GM23338 (cell line): ENCODE measurements at regions not wholly inside any gene's neighbourhood (a gene's known extent, or its start where the extent isn't known, plus 50 kb on each side); places are given as distances from the start of the nearest gene placed in this dataset.

Experiments
- ATAC-seq: fragments of 200-7000 bp; cut with Tn5 transposase; 3 replicates; pipeline ENCODE4 v1.9.1; 2020
- DNase-seq: peaks from one replicate; pipeline ENCODE4 v3.0.0-alpha.2; 2015; ENCODE audit warnings: low spot score
- H2AFZ ChIP-seq: fragments of 200-600 bp; sonication (generic); 2 replicates; pipeline ENCODE4 v1.8.0; 2016; ENCODE audit warnings: antibody characterized with exemption, mild to moderate bottlenecking, moderate library complexity
- H3F3A ChIP-seq: fragments of 200-600 bp; sonication (generic); replicated peaks from 2 replicates; pipeline ENCODE4 v1.8.0; 2017; ENCODE audit warnings: antibody characterized with exemption, mixed run types, low read depth
- H3K27ac ChIP-seq: fragments of 200-600 bp; sonication (generic); 2 replicates; pipeline ENCODE4 v1.6.1; 2016; ENCODE audit warnings: low read depth
- H3K27me3 ChIP-seq: fragments of 200-600 bp; sonication (generic); 2 replicates; pipeline ENCODE4 v1.8.0; 2016; ENCODE audit warnings: mild to moderate bottlenecking, mixed run types, moderate library complexity; ENCODE audit not compliant: insufficient read depth
- H3K36me3 ChIP-seq: fragments of 200-600 bp; sonication (generic); 2 replicates; pipeline ENCODE4 v1.8.0; 2016; ENCODE audit warnings: mild to moderate bottlenecking; ENCODE audit not compliant: insufficient read depth
- H3K4me1 ChIP-seq: fragments of 200-600 bp; sonication (generic); 2 replicates; pipeline ENCODE4 v1.8.0; 2016; ENCODE audit warnings: mild to moderate bottlenecking, moderate library complexity; ENCODE audit not compliant: insufficient read depth
- H3K4me2 ChIP-seq: fragments of 200-600 bp; sonication (generic); 2 replicates; pipeline ENCODE4 v1.7.1; 2017; ENCODE audit warnings: mixed run types
- H3K4me3 ChIP-seq: fragments of 200-600 bp; sonication (generic); 2 replicates; pipeline ENCODE4 v1.6.1; 2016; ENCODE audit warnings: mixed run types
- H3K79me2 ChIP-seq: fragments of 200-600 bp; sonication (generic); replicated peaks from 2 replicates; pipeline ENCODE4 v1.8.0; 2017; ENCODE audit warnings: mild to moderate bottlenecking; ENCODE audit not compliant: insufficient read depth
- H3K9me2 ChIP-seq: fragments of 200-600 bp; sonication (generic); 2 replicates; pipeline ENCODE4 v1.8.0; 2017; ENCODE audit not compliant: insufficient read depth
- H4K20me1 ChIP-seq: fragments of 200-600 bp; sonication (generic); replicated peaks from 2 replicates; pipeline ENCODE4 v1.8.0; 2017; ENCODE audit warnings: mild to moderate bottlenecking; ENCODE audit not compliant: insufficient read depth
- H3K27ac Mint-ChIP-seq: 2 replicates; pipeline ENCODE4 v1.8.0; 2020; ENCODE audit warnings: inconsistent platforms, mild to moderate bottlenecking, moderate library complexity, mixed read lengths
- H3K27me3 Mint-ChIP-seq: 3 replicates; pipeline ENCODE4 v1.8.0; 2022; ENCODE audit warnings: low read depth, mild to moderate bottlenecking, moderate library complexity, mixed read lengths, inconsistent platforms; ENCODE audit not compliant: insufficient read depth, poor library complexity
- H3K36me3 Mint-ChIP-seq: 3 replicates; pipeline ENCODE4 v1.8.0; 2021; ENCODE audit warnings: low read depth, mild to moderate bottlenecking, inconsistent platforms, moderate library complexity, mixed read lengths
- H3K4me1 Mint-ChIP-seq: 3 replicates; pipeline ENCODE4 v1.8.0; 2020; ENCODE audit warnings: mild to moderate bottlenecking, inconsistent platforms, mixed read lengths
- H3K4me3 Mint-ChIP-seq: 3 replicates; pipeline ENCODE4 v1.8.0; 2021; ENCODE audit warnings: moderate library complexity, mild to moderate bottlenecking, inconsistent platforms, mixed read lengths
- H3K9me3 Mint-ChIP-seq: 3 replicates; pipeline ENCODE4 v1.8.0; 2020; ENCODE audit warnings: moderate library complexity, mild to moderate bottlenecking, inconsistent platforms, mixed read lengths
- CREB1 ChIP-seq: fragments of 250-450 bp; sonication (Bioruptor Pico); IDR thresholded peaks from 2 replicates; pipeline ENCODE4 v1.5.0; 2020; ENCODE audit warnings: low read depth, mild to moderate bottlenecking, moderate library complexity
- ETS1 ChIP-seq: IDR thresholded peaks from 2 replicates; pipeline ENCODE4 v1.6.1; 2016; ENCODE audit warnings: antibody characterized with exemption
- EZH2 ChIP-seq: fragments of 200-600 bp; sonication (generic); IDR thresholded peaks from one replicate; pipeline ENCODE4 v1.8.0; 2017; ENCODE audit warnings: antibody characterized with exemption, mild to moderate bottlenecking, low read depth; ENCODE audit not compliant: unreplicated experiment
- EZH2phosphoT487 ChIP-seq: fragments of 200-600 bp; sonication (generic); IDR thresholded peaks from one replicate; pipeline ENCODE4 v1.8.1; 2018; ENCODE audit warnings: antibody characterized with exemption; ENCODE audit not compliant: unreplicated experiment
- JUNB ChIP-seq: IDR thresholded peaks from one replicate; pipeline ENCODE4 v1.6.1; 2016; ENCODE audit warnings: antibody characterized with exemption; ENCODE audit not compliant: unreplicated experiment
- NANOG ChIP-seq: IDR thresholded peaks from 2 replicates; pipeline ENCODE4 v1.6.1; 2016; ENCODE audit warnings: antibody characterized with exemption, borderline replicate concordance
- POLR2AphosphoS5 ChIP-seq: IDR thresholded peaks from 2 replicates; pipeline ENCODE4 v1.6.1; 2016; ENCODE audit warnings: antibody characterized with exemption, low read depth
- STAT1 ChIP-seq: IDR thresholded peaks from one replicate; pipeline ENCODE4 v1.6.1; 2016; ENCODE audit warnings: antibody characterized with exemption; ENCODE audit not compliant: unreplicated experiment
- ZNF114 ChIP-seq: fragments of 250-450 bp; sonication (Bioruptor Pico); IDR thresholded peaks from 2 replicates; pipeline ENCODE4 v1.5.0; 2020; ENCODE audit warnings: mild to moderate bottlenecking, moderate library complexity
- ZNF331 ChIP-seq: fragments of 250-450 bp; sonication (Bioruptor Pico); IDR thresholded peaks from 2 replicates; pipeline ENCODE4 v1.5.0; 2020; ENCODE audit warnings: low read depth, mild to moderate bottlenecking, moderate library complexity
- TF ChIP-seq, protein P1 (sequence below), 2 experiments: fragments of 200-600 bp in 1 of 2; sonication (generic) in 1 of 2; conservative IDR thresholded peaks; 2 replicates each; pipeline versions ENCODE4 v1.5.1 to v1.6.1; 2016 to 2017; ENCODE audit warnings: antibody characterized with exemption in 2 of 2, low read depth in 2 of 2, mild to moderate bottlenecking in 2 of 2, moderate library complexity in 1 of 2
- TF ChIP-seq, protein P2 (sequence below): IDR thresholded peaks from one replicate; pipeline ENCODE4 v1.6.1; 2018; ENCODE audit warnings: antibody characterized with exemption; ENCODE audit not compliant: unreplicated experiment
- TF ChIP-seq, protein P3 (sequence below): fragments of 250-450 bp; sonication (Bioruptor Pico); IDR thresholded peaks from 2 replicates; pipeline ENCODE4 v1.5.0; 2020; ENCODE audit warnings: mild to moderate bottlenecking, moderate library complexity

DNA sequence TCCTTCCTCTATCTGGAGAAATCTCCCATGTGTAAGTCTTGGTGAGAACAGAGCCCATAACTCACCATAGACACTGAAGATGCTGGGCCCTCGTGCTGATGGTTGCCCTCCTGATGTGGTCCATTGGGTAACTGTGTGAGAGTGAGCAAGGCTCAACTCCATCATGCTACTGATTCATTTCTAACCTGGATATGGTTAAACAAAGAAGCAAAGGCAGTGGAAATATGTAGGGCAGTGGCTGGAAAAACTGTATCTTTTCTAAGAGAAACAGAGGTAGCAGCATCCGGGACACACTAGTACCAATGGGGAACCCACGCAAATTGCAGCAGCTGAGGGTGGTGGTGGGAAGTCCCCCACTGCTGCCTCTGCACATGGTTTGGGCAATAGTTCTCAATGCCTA is 221.7 kb downstream of the KLF6 start:
- Histone ChIP-seq H3K27me3 (no peaks in the 10 kb centered on the region), H3K27ac (no peak overlapping the region), H3K36me3 (no peaks in the 10 kb centered on the region), H4K20me1 (no peaks in the 10 kb centered on the region), H2AFZ (no peak overlapping the region), H3K4me3 (no peak overlapping the region), H3K79me2 (no peaks in the 10 kb centered on the region), H3K4me2 (no peak overlapping the region), H3F3A (no peaks in the 10 kb centered on the region), H3K9me2 (no peaks in the 10 kb centered on the region), H3K4me1 (no peaks in the 10 kb centered on the region)
- Mint-ChIP-seq H3K27me3 (no peaks in the 10 kb centered on the region), H3K4me1 (no peaks in the 10 kb centered on the region), H3K9me3 (no peaks in the 10 kb centered on the region), H3K36me3 (no peaks in the 10 kb centered on the region), H3K27ac (no peak overlapping the region), H3K4me3 (no peak overlapping the region)
- TF ChIP-seq STAT1 (no peak), POLR2AphosphoS5 (no peak), NANOG (no peak), ZNF114 (no peak), CREB1 (no peak), EZH2phosphoT487 (no peak), JUNB (no peak), EZH2 (no peak), ETS1 (no peak), ZNF331 (CRISPR knock-in tag) (no peak)
- TF ChIP-seq, protein P1, sequence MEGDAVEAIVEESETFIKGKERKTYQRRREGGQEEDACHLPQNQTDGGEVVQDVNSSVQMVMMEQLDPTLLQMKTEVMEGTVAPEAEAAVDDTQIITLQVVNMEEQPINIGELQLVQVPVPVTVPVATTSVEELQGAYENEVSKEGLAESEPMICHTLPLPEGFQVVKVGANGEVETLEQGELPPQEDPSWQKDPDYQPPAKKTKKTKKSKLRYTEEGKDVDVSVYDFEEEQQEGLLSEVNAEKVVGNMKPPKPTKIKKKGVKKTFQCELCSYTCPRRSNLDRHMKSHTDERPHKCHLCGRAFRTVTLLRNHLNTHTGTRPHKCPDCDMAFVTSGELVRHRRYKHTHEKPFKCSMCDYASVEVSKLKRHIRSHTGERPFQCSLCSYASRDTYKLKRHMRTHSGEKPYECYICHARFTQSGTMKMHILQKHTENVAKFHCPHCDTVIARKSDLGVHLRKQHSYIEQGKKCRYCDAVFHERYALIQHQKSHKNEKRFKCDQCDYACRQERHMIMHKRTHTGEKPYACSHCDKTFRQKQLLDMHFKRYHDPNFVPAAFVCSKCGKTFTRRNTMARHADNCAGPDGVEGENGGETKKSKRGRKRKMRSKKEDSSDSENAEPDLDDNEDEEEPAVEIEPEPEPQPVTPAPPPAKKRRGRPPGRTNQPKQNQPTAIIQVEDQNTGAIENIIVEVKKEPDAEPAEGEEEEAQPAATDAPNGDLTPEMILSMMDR (conservative IDR thresholded peaks at IDR 0.05; ENCODE audit: low read depth in 2 of 2), result no peak
- TF ChIP-seq, protein P2, sequence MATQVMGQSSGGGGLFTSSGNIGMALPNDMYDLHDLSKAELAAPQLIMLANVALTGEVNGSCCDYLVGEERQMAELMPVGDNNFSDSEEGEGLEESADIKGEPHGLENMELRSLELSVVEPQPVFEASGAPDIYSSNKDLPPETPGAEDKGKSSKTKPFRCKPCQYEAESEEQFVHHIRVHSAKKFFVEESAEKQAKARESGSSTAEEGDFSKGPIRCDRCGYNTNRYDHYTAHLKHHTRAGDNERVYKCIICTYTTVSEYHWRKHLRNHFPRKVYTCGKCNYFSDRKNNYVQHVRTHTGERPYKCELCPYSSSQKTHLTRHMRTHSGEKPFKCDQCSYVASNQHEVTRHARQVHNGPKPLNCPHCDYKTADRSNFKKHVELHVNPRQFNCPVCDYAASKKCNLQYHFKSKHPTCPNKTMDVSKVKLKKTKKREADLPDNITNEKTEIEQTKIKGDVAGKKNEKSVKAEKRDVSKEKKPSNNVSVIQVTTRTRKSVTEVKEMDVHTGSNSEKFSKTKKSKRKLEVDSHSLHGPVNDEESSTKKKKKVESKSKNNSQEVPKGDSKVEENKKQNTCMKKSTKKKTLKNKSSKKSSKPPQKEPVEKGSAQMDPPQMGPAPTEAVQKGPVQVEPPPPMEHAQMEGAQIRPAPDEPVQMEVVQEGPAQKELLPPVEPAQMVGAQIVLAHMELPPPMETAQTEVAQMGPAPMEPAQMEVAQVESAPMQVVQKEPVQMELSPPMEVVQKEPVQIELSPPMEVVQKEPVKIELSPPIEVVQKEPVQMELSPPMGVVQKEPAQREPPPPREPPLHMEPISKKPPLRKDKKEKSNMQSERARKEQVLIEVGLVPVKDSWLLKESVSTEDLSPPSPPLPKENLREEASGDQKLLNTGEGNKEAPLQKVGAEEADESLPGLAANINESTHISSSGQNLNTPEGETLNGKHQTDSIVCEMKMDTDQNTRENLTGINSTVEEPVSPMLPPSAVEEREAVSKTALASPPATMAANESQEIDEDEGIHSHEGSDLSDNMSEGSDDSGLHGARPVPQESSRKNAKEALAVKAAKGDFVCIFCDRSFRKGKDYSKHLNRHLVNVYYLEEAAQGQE, result no peak
- TF ChIP-seq, protein P3, sequence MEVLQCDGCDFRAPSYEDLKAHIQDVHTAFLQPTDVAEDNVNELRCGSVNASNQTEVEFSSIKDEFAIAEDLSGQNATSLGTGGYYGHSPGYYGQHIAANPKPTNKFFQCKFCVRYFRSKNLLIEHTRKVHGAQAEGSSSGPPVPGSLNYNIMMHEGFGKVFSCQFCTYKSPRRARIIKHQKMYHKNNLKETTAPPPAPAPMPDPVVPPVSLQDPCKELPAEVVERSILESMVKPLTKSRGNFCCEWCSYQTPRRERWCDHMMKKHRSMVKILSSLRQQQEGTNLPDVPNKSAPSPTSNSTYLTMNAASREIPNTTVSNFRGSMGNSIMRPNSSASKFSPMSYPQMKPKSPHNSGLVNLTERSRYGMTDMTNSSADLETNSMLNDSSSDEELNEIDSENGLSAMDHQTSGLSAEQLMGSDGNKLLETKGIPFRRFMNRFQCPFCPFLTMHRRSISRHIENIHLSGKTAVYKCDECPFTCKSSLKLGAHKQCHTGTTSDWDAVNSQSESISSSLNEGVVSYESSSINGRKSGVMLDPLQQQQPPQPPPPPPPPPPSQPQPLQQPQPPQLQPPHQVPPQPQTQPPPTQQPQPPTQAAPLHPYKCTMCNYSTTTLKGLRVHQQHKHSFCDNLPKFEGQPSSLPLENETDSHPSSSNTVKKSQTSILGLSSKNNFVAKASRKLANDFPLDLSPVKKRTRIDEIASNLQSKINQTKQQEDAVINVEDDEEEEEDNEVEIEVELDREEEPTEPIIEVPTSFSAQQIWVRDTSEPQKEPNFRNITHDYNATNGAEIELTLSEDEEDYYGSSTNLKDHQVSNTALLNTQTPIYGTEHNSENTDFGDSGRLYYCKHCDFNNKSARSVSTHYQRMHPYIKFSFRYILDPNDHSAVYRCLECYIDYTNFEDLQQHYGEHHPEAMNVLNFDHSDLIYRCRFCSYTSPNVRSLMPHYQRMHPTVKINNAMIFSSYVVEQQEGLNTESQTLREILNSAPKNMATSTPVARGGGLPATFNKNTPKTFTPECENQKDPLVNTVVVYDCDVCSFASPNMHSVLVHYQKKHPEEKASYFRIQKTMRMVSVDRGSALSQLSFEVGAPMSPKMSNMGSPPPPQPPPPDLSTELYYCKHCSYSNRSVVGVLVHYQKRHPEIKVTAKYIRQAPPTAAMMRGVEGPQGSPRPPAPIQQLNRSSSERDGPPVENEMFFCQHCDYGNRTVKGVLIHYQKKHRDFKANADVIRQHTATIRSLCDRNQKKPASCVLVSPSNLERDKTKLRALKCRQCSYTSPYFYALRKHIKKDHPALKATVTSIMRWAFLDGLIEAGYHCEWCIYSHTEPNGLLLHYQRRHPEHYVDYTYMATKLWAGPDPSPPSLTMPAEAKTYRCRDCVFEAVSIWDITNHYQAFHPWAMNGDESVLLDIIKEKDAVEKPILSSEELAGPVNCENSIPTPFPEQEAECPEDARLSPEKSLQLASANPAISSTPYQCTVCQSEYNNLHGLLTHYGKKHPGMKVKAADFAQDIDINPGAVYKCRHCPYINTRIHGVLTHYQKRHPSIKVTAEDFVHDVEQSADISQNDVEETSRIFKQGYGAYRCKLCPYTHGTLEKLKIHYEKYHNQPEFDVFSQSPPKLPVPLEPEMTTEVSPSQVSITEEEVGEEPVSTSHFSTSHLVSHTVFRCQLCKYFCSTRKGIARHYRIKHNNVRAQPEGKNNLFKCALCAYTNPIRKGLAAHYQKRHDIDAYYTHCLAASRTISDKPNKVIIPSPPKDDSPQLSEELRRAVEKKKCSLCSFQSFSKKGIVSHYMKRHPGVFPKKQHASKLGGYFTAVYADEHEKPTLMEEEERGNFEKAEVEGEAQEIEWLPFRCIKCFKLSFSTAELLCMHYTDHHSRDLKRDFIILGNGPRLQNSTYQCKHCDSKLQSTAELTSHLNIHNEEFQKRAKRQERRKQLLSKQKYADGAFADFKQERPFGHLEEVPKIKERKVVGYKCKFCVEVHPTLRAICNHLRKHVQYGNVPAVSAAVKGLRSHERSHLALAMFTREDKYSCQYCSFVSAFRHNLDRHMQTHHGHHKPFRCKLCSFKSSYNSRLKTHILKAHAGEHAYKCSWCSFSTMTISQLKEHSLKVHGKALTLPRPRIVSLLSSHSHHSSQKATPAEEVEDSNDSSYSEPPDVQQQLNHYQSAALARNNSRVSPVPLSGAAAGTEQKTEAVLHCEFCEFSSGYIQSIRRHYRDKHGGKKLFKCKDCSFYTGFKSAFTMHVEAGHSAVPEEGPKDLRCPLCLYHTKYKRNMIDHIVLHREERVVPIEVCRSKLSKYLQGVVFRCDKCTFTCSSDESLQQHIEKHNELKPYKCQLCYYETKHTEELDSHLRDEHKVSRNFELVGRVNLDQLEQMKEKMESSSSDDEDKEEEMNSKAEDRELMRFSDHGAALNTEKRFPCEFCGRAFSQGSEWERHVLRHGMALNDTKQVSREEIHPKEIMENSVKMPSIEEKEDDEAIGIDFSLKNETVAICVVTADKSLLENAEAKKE, result no peak
- DNase-seq (no peak), ATAC-seq (no peak)
